DMS153 treated with DMSO at 0.1 percent for 48 hours (cell line): ENCODE measurements at regions not wholly inside any gene's neighbourhood (a gene's known extent, or its start where the extent isn't known, plus 50 kb on each side); places are given as distances from the start of the nearest gene placed in this dataset.

Source experiments
- DNase-seq: peaks from one replicate; lab custom pipeline; 2025; ENCODE audit not compliant: unreplicated experiment; lab: John Stamatoyannopoulos, UW

DNA sequence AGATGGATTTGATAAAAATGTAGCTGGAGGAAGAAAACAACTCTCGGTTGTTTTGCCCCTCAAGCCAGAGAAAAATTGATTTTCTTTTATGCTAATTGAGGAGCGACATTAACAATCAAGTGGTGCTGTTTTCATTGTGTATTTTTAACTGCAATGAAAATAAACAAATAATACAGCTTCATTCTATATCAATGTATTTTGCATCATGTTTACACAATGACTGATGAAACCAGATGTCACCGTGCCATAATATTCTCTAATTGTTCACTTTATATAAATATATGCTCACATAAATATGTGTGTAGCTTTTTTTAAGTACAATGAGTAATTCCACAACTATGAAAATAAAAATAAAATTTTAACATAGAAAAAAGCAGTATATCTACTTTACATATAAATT lies 139.0 kb upstream of the PRDM9 start:
- no peak for DNase-seq

DNA sequence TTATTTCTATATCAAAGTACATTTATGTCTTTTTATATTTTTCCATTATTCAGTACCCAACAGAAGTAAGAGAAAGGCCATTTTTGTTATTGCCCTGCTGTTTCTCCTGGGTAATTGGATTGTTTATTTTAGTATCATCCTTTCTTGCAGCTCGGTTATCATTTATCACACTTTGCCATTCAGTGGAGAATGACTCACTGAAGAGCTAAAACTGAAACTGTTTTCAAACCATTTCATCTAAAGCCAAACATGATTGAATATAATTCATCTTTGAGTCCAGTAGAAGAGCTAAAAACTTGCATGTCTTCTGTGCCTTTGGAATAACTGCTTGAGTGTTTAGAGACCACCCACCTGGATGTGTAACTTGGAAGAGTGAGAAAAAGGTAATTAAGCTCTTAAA lies 139.5 kb upstream of the PRDM9 start:
- no peak for DNase-seq

DNA sequence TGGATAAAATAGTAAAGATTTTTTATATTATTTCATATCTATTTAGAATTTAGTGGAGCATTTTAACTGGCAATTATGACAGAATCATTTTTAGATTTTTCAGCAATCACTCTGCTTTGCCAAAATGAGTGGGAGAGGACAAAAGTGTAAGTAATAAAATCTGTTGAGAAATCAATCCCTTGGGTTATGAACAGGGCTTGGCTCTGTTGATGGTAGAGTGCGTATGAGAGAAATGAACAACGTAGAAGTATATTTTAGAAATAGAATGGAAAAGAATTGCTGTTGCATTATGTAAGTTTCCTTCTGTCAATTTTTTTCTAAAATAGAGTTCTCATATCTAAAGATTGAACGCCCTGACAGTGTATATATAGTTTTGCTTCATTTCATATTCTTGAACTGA lies 154.1 kb upstream of the PRDM9 start:
- DNase-seq: no peak

DNA sequence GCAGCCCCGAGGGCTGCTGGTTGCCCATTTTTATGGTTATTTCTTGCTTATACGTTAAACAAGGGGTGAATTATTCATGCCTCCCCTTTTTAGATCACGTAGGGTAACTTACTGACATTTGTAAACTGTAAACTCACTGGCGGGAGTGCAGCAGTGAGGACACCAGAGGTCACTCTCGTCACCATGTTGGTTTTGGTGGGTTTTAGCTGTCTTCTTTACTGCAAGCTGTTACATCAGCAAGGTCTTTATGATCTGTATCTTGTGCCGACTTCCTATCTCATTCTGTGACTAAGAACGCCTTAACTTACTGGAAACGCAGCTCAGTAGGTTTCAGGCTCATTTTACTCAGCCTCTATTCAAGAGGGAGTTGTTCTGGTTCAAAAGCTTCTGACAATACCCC lies 155.0 kb upstream of the PRDM9 start:
- no peak for DNase-seq

DNA sequence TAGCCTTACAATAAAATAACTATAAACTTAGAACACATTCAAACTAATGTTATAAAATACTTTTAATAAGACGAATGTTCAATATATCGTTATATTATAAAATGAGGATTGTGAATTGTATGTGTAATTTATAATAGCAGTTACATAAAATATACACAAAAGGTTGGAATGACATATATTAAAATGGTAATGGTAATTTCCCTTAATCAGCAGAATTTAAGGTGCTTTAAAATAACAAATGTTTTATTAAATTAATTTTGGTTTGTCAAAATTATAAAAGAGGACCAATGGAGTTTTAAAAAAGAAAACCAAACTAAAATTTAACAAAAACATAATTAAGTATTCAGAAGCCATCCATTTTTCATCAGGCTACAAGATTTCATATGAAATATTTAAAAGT lies 164.3 kb upstream of the PRDM9 start:
- no peak for DNase-seq

DNA sequence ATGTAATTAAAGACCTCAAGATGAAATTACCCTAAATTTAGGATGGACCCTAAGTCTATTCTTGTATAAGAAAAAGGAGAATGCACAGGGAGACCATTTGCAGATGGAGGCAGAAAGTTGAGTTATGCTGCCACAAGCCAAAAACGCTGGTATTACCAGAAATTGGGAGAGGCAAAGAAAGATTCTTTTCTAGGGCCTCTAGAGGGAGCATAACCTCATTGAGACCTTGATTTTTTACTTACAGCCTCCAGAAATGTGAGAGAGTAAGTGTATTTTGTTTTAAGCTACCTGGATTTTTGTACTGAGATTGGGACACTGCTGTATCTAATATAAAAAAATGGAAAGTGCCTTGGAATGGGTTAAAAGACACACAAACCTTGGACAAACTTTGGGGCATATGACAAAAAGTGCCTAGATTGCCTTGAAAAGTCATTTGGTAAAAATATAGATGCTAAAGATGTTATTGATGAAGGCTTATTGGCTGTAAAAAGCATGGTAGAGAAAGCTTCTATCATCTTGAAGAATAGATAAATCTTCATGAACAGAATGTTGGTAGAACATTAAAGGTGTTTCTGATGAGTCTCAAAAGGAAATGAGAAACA lies 174.7 kb upstream of the PRDM9 start:
- DNase-seq: peak; percentile 11

DNA sequence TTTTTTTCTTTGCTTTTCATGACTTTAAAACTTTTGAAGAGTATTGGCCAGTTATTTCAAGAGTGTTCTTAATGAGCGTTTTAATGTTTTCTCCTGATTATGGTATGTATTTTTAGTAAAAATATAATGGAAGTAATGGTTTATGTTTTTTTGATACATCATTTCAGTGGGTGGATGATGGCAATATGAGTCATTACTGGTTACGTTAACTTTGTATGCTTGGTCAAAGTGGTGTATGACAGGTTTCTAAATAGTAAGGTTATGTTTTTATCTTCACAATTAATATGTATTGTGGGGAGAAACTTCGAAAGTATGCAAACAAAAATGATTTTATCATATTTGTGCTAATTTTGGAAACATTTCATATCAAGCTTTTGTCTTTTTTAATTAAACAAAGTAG lies 176.7 kb upstream of the PRDM9 start:
- no peak for DNase-seq

DNA sequence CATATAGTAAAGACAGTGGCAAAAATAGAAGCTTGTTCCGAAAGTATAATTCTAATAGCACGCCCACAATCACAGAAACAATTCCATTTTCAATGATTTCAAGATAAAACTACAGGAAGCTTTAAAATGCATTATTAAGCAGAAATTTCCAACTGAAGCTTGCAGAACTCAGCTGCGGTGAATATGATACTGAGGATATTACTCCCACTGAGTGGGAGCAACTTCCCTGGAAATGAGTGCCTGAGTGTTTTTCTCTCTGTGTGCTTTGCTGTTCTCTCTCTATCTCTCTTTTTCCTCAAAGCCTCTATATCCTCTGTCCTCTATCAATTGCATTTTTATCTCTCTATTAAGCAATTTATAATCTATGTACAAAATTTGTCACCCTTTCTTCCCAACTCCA lies 187.5 kb upstream of the PRDM9 start:
- no peak for DNase-seq

DNA sequence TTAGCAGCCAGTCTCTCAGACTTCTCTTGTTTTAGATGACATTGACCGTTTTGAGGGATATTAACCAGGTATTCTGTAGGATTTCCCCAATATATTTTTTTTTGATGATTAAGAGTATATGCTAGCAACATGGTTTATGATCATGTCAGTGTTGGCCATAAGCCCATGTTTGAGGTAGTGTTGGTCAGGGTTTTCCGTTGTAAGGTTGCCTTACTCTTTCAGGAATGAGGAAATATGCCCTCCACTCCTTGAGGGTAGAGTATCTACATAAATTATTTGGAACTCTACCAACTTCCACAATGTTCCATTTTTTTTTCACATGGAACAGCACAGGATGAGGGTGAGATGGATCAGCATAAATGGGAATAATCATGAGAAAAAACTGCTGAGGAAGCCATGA lies 188.4 kb upstream of the PRDM9 start:
- DNase-seq: no peak

DNA sequence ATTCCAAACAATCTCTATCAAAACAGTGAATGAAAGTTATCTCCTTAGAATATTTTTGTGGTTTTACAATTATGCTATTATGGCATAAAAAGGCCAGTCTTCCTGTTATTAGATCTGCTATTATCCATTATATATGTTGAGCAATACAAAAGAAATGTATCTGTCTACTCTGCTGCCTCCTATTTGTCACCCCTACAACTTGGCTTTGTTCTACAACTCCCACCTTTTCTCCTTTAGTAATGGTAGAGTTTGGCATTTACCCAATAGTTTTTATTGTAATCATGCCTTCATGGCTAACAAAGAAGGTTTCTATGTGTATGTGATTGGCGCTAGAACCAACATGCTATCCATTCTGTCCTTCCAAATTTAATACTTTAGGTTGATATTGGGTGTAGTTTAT lies 189.2 kb upstream of the PRDM9 start:
- no peak for DNase-seq

DNA sequence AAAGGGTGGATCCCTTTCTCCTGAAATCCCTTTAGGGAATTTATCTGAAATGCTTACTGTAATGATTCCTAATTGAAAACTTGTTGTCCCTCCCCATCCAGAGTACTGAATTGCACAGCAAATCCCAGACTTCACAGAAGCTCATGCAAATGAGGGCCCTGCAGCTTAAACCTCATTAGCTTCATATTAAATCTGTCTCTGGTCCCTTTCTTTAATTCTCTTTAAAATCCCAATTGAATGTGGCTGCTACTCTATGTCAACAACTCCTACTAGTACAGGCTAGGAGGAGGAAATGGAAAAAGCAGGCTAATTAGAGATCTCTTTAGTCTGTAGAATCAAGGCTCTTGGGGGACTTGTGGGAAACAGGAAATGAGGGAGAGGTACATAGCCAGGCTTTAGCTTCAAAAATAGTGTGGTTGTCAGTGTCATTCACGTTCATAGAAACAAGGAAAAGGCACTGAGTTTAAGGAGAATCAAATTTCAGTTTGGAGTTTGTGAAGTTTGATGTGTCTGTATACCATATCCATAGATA lies 191.3 kb upstream of the PRDM9 start:
- DNase-seq: peak; percentile 44

DNA sequence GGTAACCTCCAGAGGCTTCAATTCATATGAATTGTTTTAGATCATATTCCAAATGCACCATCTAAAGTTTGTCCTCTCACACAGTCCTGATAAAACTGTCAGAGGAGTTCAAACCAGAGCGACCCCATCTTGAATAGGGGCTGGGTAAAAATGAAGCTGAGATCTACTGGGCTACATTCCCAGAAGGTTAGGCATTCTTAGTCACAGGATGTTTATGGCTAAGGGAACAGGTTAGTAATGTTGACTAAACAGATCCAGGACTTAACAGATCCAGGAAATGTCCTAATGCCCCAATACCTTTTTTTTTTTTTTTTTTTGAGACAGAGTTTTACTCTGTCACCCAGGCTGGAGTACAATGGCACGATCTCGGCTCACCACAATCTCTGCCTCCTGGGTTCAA lies 192.6 kb upstream of the PRDM9 start:
- no peak for DNase-seq

DNA sequence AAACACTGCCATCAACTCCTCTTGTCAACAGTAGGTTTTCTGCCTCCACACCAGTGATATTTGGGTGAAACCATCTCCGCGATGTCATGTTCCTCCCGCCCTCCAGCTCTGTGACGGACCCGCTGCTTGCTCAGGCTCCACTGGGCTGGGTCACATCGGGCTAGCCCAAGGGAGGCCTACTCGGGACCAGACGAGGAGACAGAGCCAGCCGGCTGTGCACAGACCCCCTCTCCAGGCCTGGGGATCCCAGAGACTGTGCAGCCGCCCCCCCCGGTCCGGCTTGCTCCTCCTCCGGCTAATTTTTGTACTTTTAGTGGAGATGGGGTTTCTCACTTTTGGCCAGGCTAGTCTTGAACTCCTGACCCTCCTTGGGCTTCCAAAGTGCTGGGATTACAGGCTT lies 202.4 kb upstream of the PRDM9 start:
- no peak for DNase-seq

DNA sequence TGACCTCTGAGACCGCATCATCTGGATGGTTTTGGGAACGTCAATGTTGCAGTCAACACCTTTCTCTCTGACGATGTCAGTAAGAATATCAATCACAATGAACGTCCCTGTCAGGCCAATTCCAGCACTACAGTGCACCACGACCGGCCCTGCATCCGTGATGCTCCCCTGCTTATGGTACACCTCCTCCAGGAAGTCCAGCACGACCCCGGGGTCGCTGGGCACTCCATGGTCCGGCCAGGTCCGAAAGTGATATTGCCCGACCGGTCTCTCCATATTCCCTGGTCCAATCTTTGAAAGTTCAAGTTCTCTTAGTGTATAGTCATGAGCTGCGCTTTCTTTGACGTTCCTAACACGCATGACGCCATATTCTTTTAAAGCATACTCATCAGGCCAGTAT lies 203.6 kb upstream of the PRDM9 start:
- no peak for DNase-seq

DNA sequence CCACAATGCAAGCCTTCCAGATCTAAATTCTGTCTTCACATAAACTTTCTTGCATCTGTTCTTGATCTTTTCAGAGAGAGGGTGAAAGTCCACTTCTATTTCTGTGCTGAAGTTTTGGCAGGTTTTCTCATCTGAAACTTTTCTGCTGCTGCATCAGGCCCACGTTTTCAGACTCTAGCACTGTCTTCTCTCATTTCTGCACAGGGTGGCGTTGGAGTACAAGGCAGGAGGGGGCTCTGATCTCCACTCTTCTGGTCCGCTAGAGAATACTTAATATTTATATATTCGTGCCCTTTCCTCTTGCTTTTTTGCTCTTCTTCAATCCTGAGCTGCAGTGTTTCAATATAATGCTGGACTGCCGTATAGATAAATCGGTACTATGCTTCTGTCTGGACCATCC lies 204.0 kb upstream of the PRDM9 start:
- no peak for DNase-seq

DNA sequence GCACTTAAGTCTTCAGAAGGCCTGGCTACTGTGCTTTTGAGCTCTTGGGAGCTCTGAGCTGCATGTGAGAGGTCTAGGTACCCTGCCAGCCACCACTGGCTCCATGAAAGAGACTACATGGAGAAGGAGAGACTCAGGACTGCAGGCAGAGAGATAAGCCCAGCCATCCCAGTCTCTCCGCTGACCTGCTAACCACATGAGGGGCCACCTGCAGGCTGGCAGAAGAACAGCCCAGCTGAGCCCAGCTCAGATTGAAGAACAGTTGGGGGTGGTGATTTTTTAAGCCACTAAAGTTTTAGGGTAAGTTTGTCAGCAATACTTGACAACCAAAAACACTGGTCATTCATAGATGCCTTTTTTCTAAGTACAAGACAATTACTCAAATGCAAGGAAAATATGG lies 205.0 kb upstream of the PRDM9 start:
- no peak for DNase-seq

DNA sequence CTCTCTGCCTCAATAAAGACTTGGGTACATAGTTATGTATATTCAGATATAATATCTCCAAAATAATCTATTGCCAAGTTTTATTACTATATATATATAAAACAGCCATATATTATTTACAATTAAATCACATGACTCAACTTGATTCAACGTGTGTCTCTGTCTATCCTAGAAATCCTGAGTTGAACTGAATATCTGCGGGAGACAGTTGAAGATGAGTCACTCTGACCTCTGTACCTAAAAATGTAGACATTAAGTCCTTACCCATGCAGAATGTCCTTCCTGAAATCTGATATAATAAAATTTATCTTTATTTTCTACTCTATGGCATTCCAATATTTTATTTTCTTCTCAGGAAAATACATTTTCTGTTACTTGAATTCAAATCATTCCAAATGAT lies 218.2 kb upstream of the PRDM9 start:
- DNase-seq: no peak

DNA sequence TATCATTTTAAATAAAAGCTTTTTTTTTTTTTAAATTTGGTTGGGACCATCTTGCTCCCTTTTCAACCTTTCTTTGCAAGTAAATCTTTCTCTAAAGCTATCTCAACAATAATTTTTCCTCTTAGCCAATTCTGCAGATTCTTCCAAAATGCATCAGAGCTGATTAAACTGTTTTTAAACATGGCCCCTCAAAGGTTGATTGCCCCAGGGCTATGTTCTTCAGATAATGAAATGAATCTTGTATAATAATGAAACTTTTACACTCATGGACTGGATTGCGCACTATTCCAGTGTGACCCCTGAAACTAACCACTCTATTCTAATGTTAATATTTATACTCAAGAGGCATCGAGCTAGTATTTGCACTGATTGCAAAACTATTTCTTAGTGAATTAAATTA lies 222.8 kb upstream of the PRDM9 start:
- DNase-seq: no peak

DNA sequence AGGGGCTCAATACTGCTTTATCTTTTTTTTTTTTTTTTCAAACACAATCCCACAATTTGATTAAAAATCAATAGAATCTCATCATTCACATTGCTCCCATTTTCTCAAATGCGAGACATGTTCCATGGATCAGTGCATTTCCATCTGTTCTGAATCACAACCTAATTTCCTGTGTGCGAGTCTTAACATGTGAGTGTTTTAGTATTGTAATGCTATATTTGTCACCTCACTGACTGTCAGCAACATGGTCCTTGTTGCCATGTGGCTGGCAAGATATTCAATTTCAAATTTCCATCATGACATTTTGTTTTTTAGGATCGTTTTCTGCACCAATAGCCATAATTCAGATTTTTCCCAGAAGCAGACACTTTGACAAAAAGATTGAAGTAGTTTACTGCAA lies 233.2 kb upstream of the PRDM9 start:
- no peak for DNase-seq

DNA sequence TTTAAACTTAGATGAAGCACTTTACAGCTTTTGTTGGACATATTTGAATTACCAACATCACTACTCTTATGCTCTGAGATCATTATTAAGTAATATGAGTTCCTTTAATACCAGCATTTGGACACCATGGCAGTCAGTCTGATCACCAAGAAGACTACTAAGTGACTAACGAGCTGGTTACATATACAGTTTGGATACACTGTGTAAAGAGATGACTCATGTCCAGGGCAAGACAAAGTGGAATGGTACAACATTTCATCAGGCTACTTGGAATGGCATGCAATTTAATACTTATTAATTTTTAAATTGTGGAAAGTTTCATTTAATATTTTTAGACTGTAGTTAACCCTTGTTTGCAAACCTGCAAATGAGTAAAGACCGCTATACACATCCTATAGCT lies 237.4 kb upstream of the PRDM9 start:
- no peak for DNase-seq

DNA sequence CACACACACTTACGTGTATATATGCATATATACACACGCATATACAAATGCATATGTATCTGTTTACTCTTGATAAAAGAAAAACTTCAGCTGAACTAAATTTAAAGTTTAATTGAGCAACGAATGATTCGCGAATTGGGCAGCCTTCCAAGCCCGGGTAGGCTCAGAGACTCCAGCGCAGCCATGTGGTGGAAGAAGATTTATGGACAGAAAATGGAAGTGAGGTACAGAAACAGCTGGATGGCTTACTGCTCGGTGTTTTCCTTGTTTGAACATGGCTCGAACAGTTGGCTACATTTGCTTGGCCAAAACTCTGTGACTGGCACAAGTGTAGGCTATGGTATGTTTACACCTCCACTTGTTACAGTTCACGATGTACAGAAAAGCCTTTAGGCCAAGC lies 239.3 kb upstream of the PRDM9 start:
- no peak for DNase-seq

DNA sequence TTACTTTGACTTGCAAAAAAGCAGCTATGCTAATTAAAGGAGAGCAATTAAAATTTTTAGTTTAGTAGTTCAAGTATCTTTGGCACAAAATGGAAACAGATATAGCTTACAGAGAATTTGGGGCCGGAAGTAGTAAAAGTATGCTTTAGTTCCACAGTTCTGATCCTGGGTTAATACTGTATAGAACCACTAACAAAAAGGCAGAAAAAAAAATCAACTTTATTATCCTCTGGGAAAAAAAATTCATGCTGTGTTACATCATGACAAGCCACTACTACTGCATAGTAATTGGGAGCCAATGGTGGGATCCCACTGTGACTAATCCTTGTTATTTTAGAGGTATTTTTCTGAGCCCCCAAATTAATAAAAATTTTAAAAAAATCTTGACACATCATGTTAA lies 246.8 kb upstream of the PRDM9 start:
- DNase-seq: no peak

DNA sequence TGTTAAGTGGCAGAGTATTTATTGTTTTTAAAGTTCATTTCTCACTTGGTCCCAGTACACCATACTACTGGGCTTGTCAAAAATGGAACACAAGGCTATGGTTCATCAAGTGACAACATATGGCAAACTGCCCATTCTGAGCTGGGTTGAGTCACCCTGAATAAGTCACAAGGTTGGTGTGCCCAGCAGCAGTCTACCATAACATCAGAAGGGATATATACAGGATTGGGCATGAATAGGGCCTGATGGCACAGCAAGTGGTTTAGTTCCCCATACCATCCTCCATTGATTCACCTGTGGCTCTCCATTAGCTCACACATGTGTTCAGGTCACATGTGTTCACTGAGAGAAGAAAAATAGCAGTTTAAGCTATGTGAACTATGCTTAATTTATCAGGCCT lies 249.8 kb upstream of the PRDM9 start:
- no peak for DNase-seq
